ENCODE measurements at regions not wholly inside any gene's neighbourhood (a gene's known extent, or its start where the extent isn't known, plus 50 kb on each side); places are given as distances from the start of the nearest gene placed in this dataset.

DNA sequence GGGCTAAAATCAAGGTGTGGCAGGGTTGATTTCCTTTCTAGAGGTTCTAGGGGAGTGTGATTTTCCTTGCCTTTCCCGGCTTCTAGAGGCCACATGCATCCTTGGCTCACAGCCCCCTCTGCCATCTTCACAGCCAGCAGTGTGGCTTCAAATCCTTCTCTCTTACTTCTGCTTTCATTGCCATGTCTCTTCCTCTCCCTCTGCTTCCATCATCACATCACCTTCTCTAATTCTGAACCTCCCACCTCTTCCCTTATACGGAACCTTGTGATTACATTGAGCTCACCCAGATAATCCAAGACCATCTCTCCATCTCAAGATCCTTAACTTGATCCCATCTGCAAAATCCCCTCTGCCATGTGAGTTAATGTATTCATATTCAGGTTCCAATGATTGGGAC lies 56.2 kb upstream of the RMDN2 start:
- peaks cover 0 to 8% (median 0%) of the 10 kb centered on the region in 7 donors for H3K27me3 ChIP-seq (replicated peaks in 1 of 7)
- DNase-seq, result no peak
- 29 to 39% (median 37%) methylated on average over 2 of the region's 2 CpGs for WGBS, 5 donors
- H3K27ac ChIP-seq, result no peak overlapping the region
- no peak overlapping the region for H3K4me3 ChIP-seq
- H3K36me3 ChIP-seq, result no peaks in the 10 kb centered on the region
- no peaks in the 10 kb centered on the region for H3K9me3 ChIP-seq
- TF ChIP-seq, protein P1, sequence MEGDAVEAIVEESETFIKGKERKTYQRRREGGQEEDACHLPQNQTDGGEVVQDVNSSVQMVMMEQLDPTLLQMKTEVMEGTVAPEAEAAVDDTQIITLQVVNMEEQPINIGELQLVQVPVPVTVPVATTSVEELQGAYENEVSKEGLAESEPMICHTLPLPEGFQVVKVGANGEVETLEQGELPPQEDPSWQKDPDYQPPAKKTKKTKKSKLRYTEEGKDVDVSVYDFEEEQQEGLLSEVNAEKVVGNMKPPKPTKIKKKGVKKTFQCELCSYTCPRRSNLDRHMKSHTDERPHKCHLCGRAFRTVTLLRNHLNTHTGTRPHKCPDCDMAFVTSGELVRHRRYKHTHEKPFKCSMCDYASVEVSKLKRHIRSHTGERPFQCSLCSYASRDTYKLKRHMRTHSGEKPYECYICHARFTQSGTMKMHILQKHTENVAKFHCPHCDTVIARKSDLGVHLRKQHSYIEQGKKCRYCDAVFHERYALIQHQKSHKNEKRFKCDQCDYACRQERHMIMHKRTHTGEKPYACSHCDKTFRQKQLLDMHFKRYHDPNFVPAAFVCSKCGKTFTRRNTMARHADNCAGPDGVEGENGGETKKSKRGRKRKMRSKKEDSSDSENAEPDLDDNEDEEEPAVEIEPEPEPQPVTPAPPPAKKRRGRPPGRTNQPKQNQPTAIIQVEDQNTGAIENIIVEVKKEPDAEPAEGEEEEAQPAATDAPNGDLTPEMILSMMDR (IDR thresholded peaks at IDR 0.05 in 8 of 11, conservative IDR thresholded peaks at IDR 0.05 in 3 of 11), result no peak
- TF ChIP-seq POLR2A (IDR thresholded peaks at IDR 0.05) (no peak), POLR2AphosphoS5 (IDR thresholded peaks at IDR 0.05) (no peak)
- peaks cover 0 to 15% (median 0%) of the 10 kb centered on the region in 6 donors for H3K4me1 ChIP-seq
- intact Hi-C loops (cut with DNase I; ENCODE audit: low total_unique reads), result no loop called here

DNA sequence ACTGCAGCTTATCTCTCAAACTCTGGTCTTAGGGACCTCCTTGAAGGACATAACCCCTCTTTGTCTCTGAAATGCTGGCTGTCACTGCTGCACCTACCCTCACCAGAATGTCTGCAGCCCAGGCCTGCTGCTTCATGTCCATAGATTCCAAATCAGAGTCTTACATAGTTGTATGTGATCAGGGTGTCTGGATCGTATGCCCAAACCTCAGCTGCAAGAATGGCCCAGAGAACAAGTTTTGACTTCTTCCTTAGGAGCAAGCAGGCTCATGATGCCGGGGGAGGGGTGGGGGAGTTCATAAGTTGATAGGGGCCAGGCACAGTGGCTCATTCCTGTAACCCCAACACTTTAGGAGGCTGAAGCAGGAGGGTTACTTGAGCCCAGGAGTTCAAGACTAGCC lies 55.8 kb upstream of the RMDN2 start:
- Histone ChIP-seq H3K9me3 (no peaks in the 10 kb centered on the region), H3K27me3 (replicated peaks in 1 of 7) (peaks cover 0 to 8% (median 0%) of the 10 kb centered on the region in 7 donors), H3K27ac (no peak overlapping the region), H3K4me3 (no peak overlapping the region), H3K36me3 (no peaks in the 10 kb centered on the region), H3K4me1 (peaks cover 0 to 15% (median 0%) of the 10 kb centered on the region in 6 donors)
- DNase-seq, result no peak
- 58 to 94% (median 87%) methylated on average over 2 of the region's 2 CpGs for WGBS, 5 donors
- intact Hi-C loops (cut with DNase I; ENCODE audit: low total_unique reads), result no loop called here
- no peak for TF ChIP-seq POLR2AphosphoS5 (IDR thresholded peaks at IDR 0.05)
- TF ChIP-seq POLR2A (IDR thresholded peaks at IDR 0.05), result no peak
- TF ChIP-seq, protein P1 (IDR thresholded peaks at IDR 0.05 in 8 of 11, conservative IDR thresholded peaks at IDR 0.05 in 3 of 11), result no peak

DNA sequence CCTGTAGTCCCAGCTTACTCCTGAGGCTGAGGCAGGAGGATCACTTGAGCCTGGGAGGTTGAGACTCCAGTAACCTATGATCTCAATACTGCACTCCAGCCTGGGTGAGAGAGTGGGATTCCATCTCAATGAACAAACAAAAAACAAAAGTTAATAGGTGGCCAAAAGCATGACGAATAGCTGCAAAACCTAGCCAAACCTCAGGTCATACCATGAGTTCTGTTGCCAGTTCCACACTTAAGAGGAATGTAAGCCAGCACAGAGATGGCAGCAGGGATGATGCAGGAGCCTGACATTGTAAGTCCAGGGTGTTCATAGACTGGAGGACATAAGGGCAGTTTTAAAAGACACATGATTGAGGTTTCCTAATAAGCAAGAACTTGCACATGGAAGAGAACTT lies 55.3 kb upstream of the RMDN2 start:
- WGBS, 5 donors, result 83 to 100% (median 96%) methylated on average over 1 of the region's 1 CpG
- Histone ChIP-seq H3K36me3 (no peaks in the 10 kb centered on the region), H3K9me3 (no peaks in the 10 kb centered on the region), H3K27me3 (replicated peaks in 1 of 7) (peaks cover 0 to 8% (median 0%) of the 10 kb centered on the region in 7 donors), H3K4me3 (no peak overlapping the region), H3K27ac (no peak overlapping the region), H3K4me1 (peaks cover 0 to 15% (median 0%) of the 10 kb centered on the region in 6 donors)
- TF ChIP-seq, protein P1 (IDR thresholded peaks at IDR 0.05 in 8 of 11, conservative IDR thresholded peaks at IDR 0.05 in 3 of 11), result no peak
- TF ChIP-seq POLR2A (IDR thresholded peaks at IDR 0.05) (no peak), POLR2AphosphoS5 (IDR thresholded peaks at IDR 0.05) (no peak)
- intact Hi-C loops (cut with DNase I; ENCODE audit: low total_unique reads), result no loop called here
- DNase-seq, result no peak

DNA sequence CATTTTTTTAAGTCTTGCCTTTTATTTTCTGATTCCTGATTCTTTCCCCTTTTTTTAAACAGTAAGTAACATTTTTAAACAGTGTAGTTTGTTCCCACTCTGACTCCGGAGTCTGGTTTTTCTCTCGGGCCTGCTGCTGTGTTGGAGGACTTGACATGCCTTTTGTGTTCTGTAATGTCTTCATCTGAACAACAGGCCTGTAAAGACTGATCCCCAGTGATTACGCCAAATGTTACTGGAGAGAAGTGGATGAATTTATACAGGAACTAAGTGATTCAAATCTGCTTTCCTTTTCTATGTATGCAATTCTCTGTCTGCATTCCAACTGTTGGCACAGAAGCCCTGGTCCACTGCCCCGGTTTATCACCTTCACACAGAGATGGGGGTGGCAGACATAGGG lies 54.3 kb upstream of the RMDN2 start:
- TF ChIP-seq POLR2AphosphoS5 (IDR thresholded peaks at IDR 0.05) (no peak), POLR2A (IDR thresholded peaks at IDR 0.05) (no peak)
- TF ChIP-seq, protein P1 (IDR thresholded peaks at IDR 0.05 in 8 of 11, conservative IDR thresholded peaks at IDR 0.05 in 3 of 11), result no peak
- Histone ChIP-seq H3K27me3 (replicated peaks in 1 of 7) (peaks cover 0 to 4% (median 0%) of the 10 kb centered on the region in 7 donors), H3K4me3 (no peak overlapping the region), H3K4me1 (peaks cover 0 to 10% (median 0%) of the 10 kb centered on the region in 6 donors), H3K36me3 (no peaks in the 10 kb centered on the region), H3K27ac (no peak overlapping the region), H3K9me3 (no peaks in the 10 kb centered on the region)
- intact Hi-C loops (cut with DNase I; ENCODE audit: low total_unique reads), result no loop called here
- WGBS, 5 donors, result 70 to 88% (median 76%) methylated on average over 4 of the region's 4 CpGs
- DNase-seq, result no peak
